ENCODE measurements at regions not wholly inside any gene's neighbourhood (a gene's known extent, or its start where the extent isn't known, plus 50 kb on each side); places are given as distances from the start of the nearest gene placed in this dataset.

DNA sequence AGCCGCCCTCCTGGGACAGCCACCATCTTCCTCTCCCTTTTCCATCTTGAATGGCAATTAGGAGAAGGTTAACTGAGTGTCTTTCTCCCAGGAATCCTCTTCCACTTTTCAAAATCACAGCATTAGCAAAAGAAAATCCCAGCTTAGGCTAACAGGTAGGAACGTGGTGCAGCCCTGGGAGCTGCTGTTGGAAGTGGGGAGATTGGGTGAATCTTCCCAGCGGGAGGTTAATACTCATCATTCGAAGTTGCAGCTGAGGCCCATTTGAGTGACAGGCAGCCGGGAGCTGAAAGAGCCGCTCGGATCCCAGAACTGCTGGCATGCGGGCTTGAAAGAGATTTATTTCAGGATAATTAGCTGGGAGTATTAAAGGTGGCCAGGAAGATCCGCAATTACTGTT is 306.0 kb downstream of the BCL11A start:
- no peak overlapping the region for H3K4me3 ChIP-seq (replicated peaks; ENCODE audit: insufficient read depth, low read length)
- no peak for DNase-seq (ENCODE audit: low read depth in 1 of 2, low spot score in 1 of 2)
- no peaks in the 10 kb centered on the region for H3K27me3 ChIP-seq (ENCODE audit: insufficient read depth, poor library complexity, severe bottlenecking)
- H3K27ac ChIP-seq (replicated peaks), result no peak overlapping the region
- TF ChIP-seq SPI1 (IDR thresholded peaks at IDR 0.05; ENCODE audit: borderline replicate concordance, low read depth) (no peak), POLR2AphosphoS5 (IDR thresholded peaks at IDR 0.05; ENCODE audit: low read depth) (no peak), GABPA (IDR thresholded peaks at IDR 0.05; ENCODE audit: low read depth) (no peak)
- TF ChIP-seq, protein P1, sequence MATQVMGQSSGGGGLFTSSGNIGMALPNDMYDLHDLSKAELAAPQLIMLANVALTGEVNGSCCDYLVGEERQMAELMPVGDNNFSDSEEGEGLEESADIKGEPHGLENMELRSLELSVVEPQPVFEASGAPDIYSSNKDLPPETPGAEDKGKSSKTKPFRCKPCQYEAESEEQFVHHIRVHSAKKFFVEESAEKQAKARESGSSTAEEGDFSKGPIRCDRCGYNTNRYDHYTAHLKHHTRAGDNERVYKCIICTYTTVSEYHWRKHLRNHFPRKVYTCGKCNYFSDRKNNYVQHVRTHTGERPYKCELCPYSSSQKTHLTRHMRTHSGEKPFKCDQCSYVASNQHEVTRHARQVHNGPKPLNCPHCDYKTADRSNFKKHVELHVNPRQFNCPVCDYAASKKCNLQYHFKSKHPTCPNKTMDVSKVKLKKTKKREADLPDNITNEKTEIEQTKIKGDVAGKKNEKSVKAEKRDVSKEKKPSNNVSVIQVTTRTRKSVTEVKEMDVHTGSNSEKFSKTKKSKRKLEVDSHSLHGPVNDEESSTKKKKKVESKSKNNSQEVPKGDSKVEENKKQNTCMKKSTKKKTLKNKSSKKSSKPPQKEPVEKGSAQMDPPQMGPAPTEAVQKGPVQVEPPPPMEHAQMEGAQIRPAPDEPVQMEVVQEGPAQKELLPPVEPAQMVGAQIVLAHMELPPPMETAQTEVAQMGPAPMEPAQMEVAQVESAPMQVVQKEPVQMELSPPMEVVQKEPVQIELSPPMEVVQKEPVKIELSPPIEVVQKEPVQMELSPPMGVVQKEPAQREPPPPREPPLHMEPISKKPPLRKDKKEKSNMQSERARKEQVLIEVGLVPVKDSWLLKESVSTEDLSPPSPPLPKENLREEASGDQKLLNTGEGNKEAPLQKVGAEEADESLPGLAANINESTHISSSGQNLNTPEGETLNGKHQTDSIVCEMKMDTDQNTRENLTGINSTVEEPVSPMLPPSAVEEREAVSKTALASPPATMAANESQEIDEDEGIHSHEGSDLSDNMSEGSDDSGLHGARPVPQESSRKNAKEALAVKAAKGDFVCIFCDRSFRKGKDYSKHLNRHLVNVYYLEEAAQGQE (IDR thresholded peaks at IDR 0.05; ENCODE audit: insufficient replicate concordance, low read depth), result no peak
- TF ChIP-seq, protein P2, sequence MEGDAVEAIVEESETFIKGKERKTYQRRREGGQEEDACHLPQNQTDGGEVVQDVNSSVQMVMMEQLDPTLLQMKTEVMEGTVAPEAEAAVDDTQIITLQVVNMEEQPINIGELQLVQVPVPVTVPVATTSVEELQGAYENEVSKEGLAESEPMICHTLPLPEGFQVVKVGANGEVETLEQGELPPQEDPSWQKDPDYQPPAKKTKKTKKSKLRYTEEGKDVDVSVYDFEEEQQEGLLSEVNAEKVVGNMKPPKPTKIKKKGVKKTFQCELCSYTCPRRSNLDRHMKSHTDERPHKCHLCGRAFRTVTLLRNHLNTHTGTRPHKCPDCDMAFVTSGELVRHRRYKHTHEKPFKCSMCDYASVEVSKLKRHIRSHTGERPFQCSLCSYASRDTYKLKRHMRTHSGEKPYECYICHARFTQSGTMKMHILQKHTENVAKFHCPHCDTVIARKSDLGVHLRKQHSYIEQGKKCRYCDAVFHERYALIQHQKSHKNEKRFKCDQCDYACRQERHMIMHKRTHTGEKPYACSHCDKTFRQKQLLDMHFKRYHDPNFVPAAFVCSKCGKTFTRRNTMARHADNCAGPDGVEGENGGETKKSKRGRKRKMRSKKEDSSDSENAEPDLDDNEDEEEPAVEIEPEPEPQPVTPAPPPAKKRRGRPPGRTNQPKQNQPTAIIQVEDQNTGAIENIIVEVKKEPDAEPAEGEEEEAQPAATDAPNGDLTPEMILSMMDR (IDR thresholded peaks at IDR 0.05; ENCODE audit: insufficient read depth, low read length), result no peak

DNA sequence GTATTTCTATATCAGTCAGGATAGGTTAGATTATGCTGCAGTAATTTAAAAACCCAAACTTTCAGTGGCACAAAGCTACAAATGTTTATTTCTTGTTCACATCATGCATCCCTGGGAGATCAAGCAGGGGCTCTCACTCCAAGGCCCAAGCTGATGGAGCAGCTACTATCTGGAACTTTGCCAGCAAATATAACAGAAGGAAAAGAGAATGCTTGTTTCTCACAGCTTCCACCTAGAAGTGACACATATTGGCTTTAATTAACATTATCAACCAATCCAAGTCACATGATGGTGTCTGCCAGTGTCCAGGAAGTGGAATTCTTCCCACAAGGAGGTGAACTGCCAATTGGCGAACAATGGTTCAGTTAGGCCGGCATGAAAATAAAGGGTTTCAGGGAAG is 306.9 kb downstream of the BCL11A start:
- TF ChIP-seq SPI1 (IDR thresholded peaks at IDR 0.05; ENCODE audit: borderline replicate concordance, low read depth) (no peak), GABPA (IDR thresholded peaks at IDR 0.05; ENCODE audit: low read depth) (no peak), POLR2AphosphoS5 (IDR thresholded peaks at IDR 0.05; ENCODE audit: low read depth) (no peak)
- TF ChIP-seq, protein P2 (IDR thresholded peaks at IDR 0.05; ENCODE audit: insufficient read depth, low read length), result no peak
- TF ChIP-seq, protein P1 (IDR thresholded peaks at IDR 0.05; ENCODE audit: insufficient replicate concordance, low read depth), result no peak
- Histone ChIP-seq H3K4me3 (replicated peaks; ENCODE audit: insufficient read depth, low read length) (no peak overlapping the region), H3K27me3 (ENCODE audit: insufficient read depth, poor library complexity, severe bottlenecking) (no peaks in the 10 kb centered on the region), H3K27ac (replicated peaks) (no peak overlapping the region)
- DNase-seq (ENCODE audit: low read depth in 1 of 2, low spot score in 1 of 2), result no peak

DNA sequence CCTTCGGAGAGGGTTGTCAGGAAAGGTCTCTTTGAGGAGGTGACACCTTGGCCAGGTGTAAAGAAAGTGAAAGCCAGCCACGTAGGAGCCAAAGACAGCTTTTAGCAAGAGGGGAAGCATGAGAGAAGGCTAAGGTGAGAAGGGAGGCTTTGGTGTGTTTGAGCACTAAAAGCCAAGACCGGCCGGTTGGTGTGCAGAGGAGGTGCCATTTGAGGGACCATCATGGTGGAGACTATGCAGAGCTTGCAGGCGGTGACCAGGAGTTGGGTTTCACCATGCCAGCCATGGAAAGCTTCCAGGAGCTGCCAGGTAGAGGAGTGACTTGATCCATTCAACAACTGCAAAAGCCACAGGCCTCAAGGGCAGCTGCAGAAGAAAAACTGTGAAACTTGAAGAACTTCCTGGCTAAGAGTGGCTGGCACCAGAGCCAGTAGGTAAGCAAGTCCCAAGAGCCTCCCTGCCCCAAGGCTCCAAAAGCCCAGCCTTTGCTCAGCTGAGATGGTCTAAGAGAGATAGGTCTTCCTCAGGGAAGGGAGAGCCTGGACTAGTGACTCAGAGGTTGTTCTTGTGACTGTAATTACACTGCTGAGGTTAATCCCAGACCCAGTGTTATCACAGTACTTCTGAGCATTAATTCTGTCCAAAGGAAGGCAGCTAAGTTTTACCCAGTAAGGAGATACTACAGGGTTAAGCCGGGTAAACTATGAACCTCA is 319.0 kb downstream of the BCL11A start:
- no peak for DNase-seq (ENCODE audit: low read depth in 1 of 2, low spot score in 1 of 2)
- no peak for TF ChIP-seq GABPA (IDR thresholded peaks at IDR 0.05; ENCODE audit: low read depth)
- TF ChIP-seq, protein P2 (IDR thresholded peaks at IDR 0.05; ENCODE audit: insufficient read depth, low read length), result no peak
- TF ChIP-seq SPI1 (IDR thresholded peaks at IDR 0.05; ENCODE audit: borderline replicate concordance, low read depth), result no peak
- TF ChIP-seq POLR2AphosphoS5 (IDR thresholded peaks at IDR 0.05; ENCODE audit: low read depth), result no peak
- TF ChIP-seq, protein P1 (IDR thresholded peaks at IDR 0.05; ENCODE audit: insufficient replicate concordance, low read depth), result no peak

More for the DNA sequence above, 319.0 kb downstream of the BCL11A start:
- Histone ChIP-seq H3K27ac (replicated peaks) (no peak overlapping the region), H3K4me3 (replicated peaks; ENCODE audit: insufficient read depth, low read length) (no peak overlapping the region), H3K27me3 (ENCODE audit: insufficient read depth, poor library complexity, severe bottlenecking) (no peaks in the 10 kb centered on the region)

All from HL-60 (cell line).